NCI-H2107 treated with DMSO at 0.1 percent for 48 hours (cell line): ENCODE measurements at regions not wholly inside any gene's neighbourhood (a gene's known extent, or its start where the extent isn't known, plus 50 kb on each side); places are given as distances from the start of the nearest gene placed in this dataset.
A peak's percentile ranks its signal among the peaks of the same experiment; 100 is the strongest.

ENCODE experiments used
- DNase-seq: peaks from one replicate; lab custom pipeline; 2025; ENCODE audit not compliant: unreplicated experiment; lab: John Stamatoyannopoulos, UW

GRCh38 chr10:21174715-21175495, 277.8 kb upstream of the NEBL start:
- no peak for DNase-seq

GRCh38 chr10:21173802-21174714, 276.9 kb upstream of the NEBL start:
- DNase-seq = no peak

- DNase-seq = peak; percentile 8
Measured at GRCh38 chr10:21172930-21173801, 276.1 kb upstream of the NEBL start.

- peak; percentile 57 for DNase-seq
Measured at GRCh38 chr10:21172542-21172929, 275.4 kb upstream of the NEBL start.

- DNase-seq = peak; percentile 57
Measured at GRCh38 chr10:21171936-21172541, 274.9 kb upstream of the NEBL start.

GRCh38 chr10:21171197-21171935, 274.3 kb upstream of the NEBL start:
- no peak for DNase-seq

- DNase-seq = no peak
Measured at GRCh38 chr10:21170216-21170615, 273.1 kb upstream of the NEBL start.

- DNase-seq = no peak
Measured at GRCh38 chr10:21169271-21169670, 272.2 kb upstream of the NEBL start.

GRCh38 chr10:21167288-21168010, 270.3 kb upstream of the NEBL start:
- DNase-seq = no peak

GRCh38 chr10:21166557-21167287, 269.6 kb upstream of the NEBL start:
- DNase-seq = no peak

- no peak for DNase-seq
Measured at GRCh38 chr10:21165489-21165888, 268.4 kb upstream of the NEBL start.

- no peak for DNase-seq
Measured at GRCh38 chr10:21164687-21165086, 267.6 kb upstream of the NEBL start.

GRCh38 chr10:21162948-21163347, 265.8 kb upstream of the NEBL start:
- no peak for DNase-seq

- no peak for DNase-seq
Measured at GRCh38 chr10:21161647-21162046, 264.5 kb upstream of the NEBL start.

- DNase-seq = no peak
Measured at GRCh38 chr10:21161090-21161625, 264.0 kb upstream of the NEBL start.

GRCh38 chr10:21160116-21160515, 263.0 kb upstream of the NEBL start:
- DNase-seq = peak; percentile 17

GRCh38 chr10:21159669-21160068, 262.6 kb upstream of the NEBL start:
- peak; percentile 7 for DNase-seq

GRCh38 chr10:21158301-21158700, 261.2 kb upstream of the NEBL start:
- DNase-seq = no peak
